GM12872 (cell line): ENCODE measurements at regions not wholly inside any gene's neighbourhood (a gene's known extent, or its start where the extent isn't known, plus 50 kb on each side); places are given as distances from the start of the nearest gene placed in this dataset.

Experiments
- TF ChIP-seq, protein P1 (sequence below): IDR thresholded peaks from 3 replicates; pipeline ENCODE4 v1.5.1; 2011; ENCODE audit warnings: low read depth, mild to moderate bottlenecking, low read length, moderate library complexity; ENCODE audit not compliant: insufficient read depth

DNA sequence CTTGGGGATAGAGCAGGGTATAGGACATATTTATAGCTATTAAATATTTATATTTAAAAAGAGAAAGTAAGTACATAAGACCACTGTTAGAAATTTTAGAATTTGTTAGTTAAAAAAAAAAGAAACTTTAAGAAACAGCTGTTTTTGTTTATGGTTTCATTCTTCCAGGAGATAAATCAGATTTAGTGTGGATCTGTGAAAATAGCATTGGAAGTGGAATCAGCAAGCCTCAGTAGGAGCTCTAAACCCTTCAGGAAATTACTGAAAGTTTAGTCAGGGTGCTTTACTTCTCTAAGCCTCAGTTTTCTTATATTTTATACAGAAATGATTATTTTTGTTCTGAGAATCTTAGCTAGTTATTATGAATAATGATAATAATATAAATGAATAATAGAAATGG lies 316.0 kb upstream of the NOVA1 start:
- TF ChIP-seq, protein P1, sequence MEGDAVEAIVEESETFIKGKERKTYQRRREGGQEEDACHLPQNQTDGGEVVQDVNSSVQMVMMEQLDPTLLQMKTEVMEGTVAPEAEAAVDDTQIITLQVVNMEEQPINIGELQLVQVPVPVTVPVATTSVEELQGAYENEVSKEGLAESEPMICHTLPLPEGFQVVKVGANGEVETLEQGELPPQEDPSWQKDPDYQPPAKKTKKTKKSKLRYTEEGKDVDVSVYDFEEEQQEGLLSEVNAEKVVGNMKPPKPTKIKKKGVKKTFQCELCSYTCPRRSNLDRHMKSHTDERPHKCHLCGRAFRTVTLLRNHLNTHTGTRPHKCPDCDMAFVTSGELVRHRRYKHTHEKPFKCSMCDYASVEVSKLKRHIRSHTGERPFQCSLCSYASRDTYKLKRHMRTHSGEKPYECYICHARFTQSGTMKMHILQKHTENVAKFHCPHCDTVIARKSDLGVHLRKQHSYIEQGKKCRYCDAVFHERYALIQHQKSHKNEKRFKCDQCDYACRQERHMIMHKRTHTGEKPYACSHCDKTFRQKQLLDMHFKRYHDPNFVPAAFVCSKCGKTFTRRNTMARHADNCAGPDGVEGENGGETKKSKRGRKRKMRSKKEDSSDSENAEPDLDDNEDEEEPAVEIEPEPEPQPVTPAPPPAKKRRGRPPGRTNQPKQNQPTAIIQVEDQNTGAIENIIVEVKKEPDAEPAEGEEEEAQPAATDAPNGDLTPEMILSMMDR = no peak

DNA sequence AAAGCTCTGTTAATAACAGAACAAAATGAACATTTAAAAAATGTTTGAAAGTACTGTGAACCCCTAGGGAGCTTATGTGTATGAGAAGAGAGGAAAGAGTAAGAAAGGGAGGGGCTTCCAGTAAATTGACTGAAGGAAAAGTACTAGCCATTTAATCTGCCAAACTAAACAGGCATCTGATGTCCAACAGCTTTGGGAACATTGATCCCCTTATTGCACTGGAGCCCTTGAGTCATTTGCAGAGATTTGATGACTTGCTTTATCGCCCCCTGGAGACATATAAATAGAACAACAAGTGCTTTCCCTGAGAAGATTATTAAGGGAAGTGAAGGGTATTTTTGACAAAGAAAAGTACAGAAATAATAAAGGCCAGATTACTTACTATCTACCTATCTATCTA lies 319.3 kb upstream of the NOVA1 start:
- TF ChIP-seq, protein P1 = no peak

DNA sequence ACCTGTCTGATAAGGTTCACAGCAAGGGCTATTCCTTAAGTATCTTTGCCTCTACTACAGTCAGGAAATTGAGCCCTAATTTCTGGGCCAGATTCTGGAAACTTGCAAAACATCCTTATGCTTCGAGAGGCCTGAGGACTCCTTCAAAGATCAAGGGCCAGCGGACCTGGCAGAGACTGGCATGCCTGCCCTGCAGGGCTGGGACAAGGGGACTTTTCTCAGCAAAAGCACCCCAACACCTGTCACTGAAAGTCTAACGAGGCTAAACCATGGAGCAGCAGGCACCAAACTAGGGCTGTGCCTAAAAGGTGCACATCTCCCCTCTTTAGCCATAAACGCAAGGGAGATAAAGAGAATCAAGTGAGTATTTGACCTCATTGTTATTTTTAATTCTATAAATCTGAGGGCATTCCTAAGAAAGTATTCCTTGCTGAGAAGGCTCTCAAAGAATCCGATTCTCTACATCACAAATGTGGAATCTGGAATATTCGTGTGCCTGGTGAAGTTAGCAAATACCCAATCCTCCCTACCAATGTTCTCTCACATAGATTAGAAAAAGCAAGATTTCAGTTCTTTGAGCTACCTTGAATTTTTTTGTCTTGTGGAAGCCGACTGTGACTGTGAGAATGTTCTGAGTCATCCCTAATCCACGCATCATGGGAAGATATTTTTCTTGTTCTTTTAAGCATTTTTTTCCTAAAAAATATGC lies 328.2 kb upstream of the NOVA1 start:
- TF ChIP-seq, protein P1 = no peak

DNA sequence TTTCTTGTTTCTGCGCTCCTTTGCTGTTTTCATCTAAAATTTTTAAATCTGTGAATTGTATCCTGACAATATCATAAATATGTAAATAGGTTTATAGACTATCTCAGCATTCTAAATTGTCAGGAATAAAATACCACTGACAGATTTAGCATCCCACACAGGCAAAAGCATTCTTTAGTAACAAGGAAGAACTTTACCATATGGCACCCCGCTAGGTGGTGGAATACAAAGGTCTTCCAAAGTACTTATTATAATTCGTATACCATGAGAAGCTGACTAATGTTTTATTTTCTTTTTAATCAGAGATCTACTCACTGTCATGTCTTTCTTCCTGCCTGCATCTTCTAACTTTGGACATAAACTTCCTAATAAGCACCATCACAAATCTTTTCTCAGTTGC lies 328.8 kb upstream of the NOVA1 start:
- TF ChIP-seq, protein P1 = no peak

DNA sequence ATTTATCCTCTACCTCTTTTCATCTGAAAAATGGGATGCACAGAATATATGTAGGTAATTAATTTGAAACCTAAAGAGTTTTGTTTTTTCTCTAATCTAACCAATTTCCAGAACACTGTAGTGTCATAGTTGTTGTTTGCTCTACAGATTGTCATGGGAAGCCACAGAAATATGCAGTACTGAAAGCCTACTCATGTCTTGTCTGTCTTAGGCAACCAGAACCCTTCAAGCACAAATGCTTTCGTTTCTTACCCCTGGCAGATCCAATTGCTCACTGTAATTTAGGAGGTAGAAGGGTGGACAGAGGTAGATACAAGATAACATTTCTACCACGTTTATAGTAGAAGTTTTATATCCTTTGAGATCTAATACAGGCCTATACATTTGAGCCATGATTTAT lies 330.2 kb upstream of the NOVA1 start:
- TF ChIP-seq, protein P1 = no peak

DNA sequence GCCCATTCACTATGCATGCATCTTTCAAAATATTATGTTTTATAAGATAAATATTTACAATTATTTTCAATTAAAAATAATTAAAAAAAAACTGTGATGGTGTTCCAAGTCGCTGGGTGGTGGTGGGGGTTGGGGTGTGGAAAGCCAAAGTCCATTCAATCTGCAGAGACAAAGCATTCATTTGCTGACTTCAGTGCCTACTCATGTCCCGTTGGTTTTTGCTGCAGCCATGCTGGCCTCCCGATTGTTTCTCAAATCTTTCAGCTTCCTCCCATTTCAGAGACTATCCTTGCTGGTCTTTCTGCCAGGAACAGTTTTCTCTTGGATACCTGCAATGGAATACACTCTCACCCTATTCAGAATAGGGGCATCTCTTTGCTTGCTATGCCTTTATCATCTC lies 331.5 kb upstream of the NOVA1 start:
- TF ChIP-seq, protein P1 = no peak

DNA sequence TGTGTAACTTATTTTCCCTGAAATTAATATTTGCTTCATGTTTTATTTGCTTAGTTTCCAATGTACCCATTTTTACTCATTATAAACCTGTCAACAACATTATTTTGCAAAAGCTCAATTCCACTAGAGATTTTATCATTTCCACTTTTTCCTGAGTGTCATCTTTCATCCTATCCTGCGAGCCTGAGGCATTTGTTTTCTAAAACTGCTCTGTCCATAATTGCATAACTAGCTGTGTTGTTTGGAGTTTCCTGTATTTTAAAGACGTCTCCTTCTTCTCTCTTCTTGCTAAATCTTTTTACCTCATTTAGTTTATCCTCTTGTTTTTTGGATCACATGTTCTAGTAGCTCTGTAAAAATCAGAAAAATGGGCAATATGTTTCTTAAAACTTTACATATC lies 332.7 kb upstream of the NOVA1 start:
- TF ChIP-seq, protein P1 = no peak
